HEK293 (cell line): ENCODE measurements at regions not wholly inside any gene's neighbourhood (a gene's known extent, or its start where the extent isn't known, plus 50 kb on each side); places are given as distances from the start of the nearest gene placed in this dataset.

Experiments
- CTCF ChIA-PET: fragments of 350-600 bp; formaldehyde crosslinking; extraction: SDS; loops from one replicate; lab custom pipeline; 2021; ENCODE audit warnings: antibody characterized with exemption; lab: Yijun Ruan, JAX
- POLR2A ChIA-PET: fragments of 300-600 bp; formaldehyde crosslinking; extraction: SDS; loops from one replicate; lab custom pipeline; 2020; ENCODE audit warnings: antibody characterized with exemption, inconsistent platforms; lab: Yijun Ruan, JAX
- H3K27ac ChIP-seq: fragments of 200-500 bp; sonication (Bioruptor generic); 2 replicates; pipeline ENCODE4 v1.5.1; 2014; ENCODE audit warnings: low read depth, low read length, control low read depth, inconsistent platforms; ENCODE audit errors: extremely low read depth
- H3K36me3 ChIP-seq, 2 experiments: fragments of 200-500 bp in 1 of 2; sonication (Bioruptor generic) in 1 of 2; 1 replicate in 1 of 2; 2 replicates in 1 of 2; pipeline ENCODE4 v1.5.1; 2014 to 2017; ENCODE audit warnings: inconsistent platforms in 2 of 2, low read length in 2 of 2; ENCODE audit not compliant: control insufficient read depth in 2 of 2, insufficient read depth in 1 of 2
- H3K4me1 ChIP-seq: fragments of 200-500 bp; sonication (Bioruptor generic); 2 replicates; pipeline ENCODE4 v1.5.1; 2014; ENCODE audit warnings: mild to moderate bottlenecking, low read length, inconsistent platforms; ENCODE audit not compliant: control insufficient read depth, insufficient read depth
- H3K4me3 ChIP-seq: 2 replicates; pipeline ENCODE4 v1.5.1; 2011; ENCODE audit warnings: low read depth, mild to moderate bottlenecking, control low read depth, low read length, moderate library complexity
- H3K9me3 ChIP-seq: fragments of 200-500 bp; sonication (Bioruptor generic); 2 replicates; pipeline ENCODE4 v1.5.1; 2014; ENCODE audit warnings: low read depth, low read length, inconsistent platforms; ENCODE audit not compliant: control insufficient read depth, insufficient read depth
- KLF1 ChIP-seq: fragments of 450-650 bp; formaldehyde crosslinking; IDR thresholded peaks from 2 replicates; pipeline ENCODE4 v1.5.1; 2016; ENCODE audit warnings: missing biosample characterization, missing genetic modification characterization
- PRDM4 ChIP-seq: fragments of 450-650 bp; formaldehyde crosslinking; IDR thresholded peaks from 2 replicates; pipeline ENCODE4 v1.5.1; 2017; ENCODE audit warnings: missing biosample characterization, missing genetic modification characterization
- SALL2 ChIP-seq: fragments of 450-650 bp; formaldehyde crosslinking; IDR thresholded peaks from 2 replicates; pipeline ENCODE4 v1.5.0; 2017; ENCODE audit warnings: missing biosample characterization, mild to moderate bottlenecking, missing genetic modification characterization, borderline replicate concordance
- SP3 ChIP-seq: fragments of 450-650 bp; formaldehyde crosslinking; IDR thresholded peaks from 2 replicates; pipeline ENCODE4 v1.5.1; 2016; ENCODE audit warnings: missing biosample characterization, missing genetic modification characterization
- ZBTB8A ChIP-seq: fragments of 450-650 bp; formaldehyde crosslinking; IDR thresholded peaks from 2 replicates; pipeline ENCODE4 v1.5.1; 2016; ENCODE audit warnings: missing biosample characterization, missing genetic modification characterization
- ZNF157 ChIP-seq: fragments of 450-650 bp; formaldehyde crosslinking; IDR thresholded peaks from 2 replicates; pipeline ENCODE4 v1.5.1; 2016; ENCODE audit warnings: missing biosample characterization, missing genetic modification characterization
- ZNF184 ChIP-seq: fragments of 450-650 bp; IDR thresholded peaks from 2 replicates; pipeline ENCODE4 v1.5.1; 2018; ENCODE audit warnings: missing biosample characterization, mild to moderate bottlenecking, missing genetic modification characterization
- ZNF19 ChIP-seq: fragments of 450-650 bp; formaldehyde crosslinking; IDR thresholded peaks from 2 replicates; pipeline ENCODE4; 2016; ENCODE audit warnings: missing biosample characterization, missing genetic modification characterization, low read depth
- ZNF214 ChIP-seq: fragments of 450-650 bp; formaldehyde crosslinking; IDR thresholded peaks from 2 replicates; pipeline ENCODE4 v1.5.1; 2017; ENCODE audit warnings: missing biosample characterization, mild to moderate bottlenecking, missing genetic modification characterization, borderline replicate concordance
- ZNF239 ChIP-seq: fragments of 450-650 bp; formaldehyde crosslinking; IDR thresholded peaks from 2 replicates; pipeline ENCODE4 v1.5.1; 2016; ENCODE audit warnings: missing biosample characterization, missing genetic modification characterization
- ZNF280D ChIP-seq: fragments of 450-650 bp; formaldehyde crosslinking; IDR thresholded peaks from 2 replicates; pipeline ENCODE4 v1.5.1; 2016; ENCODE audit warnings: missing biosample characterization, missing genetic modification characterization
- ZNF354C ChIP-seq: fragments of 450-650 bp; formaldehyde crosslinking; IDR thresholded peaks from 2 replicates; pipeline ENCODE4 v1.5.1; 2016; ENCODE audit warnings: missing biosample characterization, missing genetic modification characterization, low read depth, borderline replicate concordance
- ZNF362 ChIP-seq: fragments of 450-650 bp; formaldehyde crosslinking; IDR thresholded peaks from 2 replicates; pipeline ENCODE4 v1.5.1; 2016; ENCODE audit warnings: missing biosample characterization, missing genetic modification characterization
- ZNF366 ChIP-seq: fragments of 450-650 bp; formaldehyde crosslinking; conservative IDR thresholded peaks from 2 replicates; pipeline ENCODE4 v1.5.1; 2016; ENCODE audit warnings: missing biosample characterization, missing genetic modification characterization
- ZNF37A ChIP-seq: fragments of 450-650 bp; IDR thresholded peaks from 2 replicates; pipeline ENCODE4 v1.5.1; 2018; ENCODE audit warnings: missing biosample characterization, missing genetic modification characterization
- ZNF449 ChIP-seq: fragments of 450-650 bp; formaldehyde crosslinking; IDR thresholded peaks from 2 replicates; pipeline ENCODE4 v1.5.1; 2017; ENCODE audit warnings: missing biosample characterization, mild to moderate bottlenecking, missing genetic modification characterization, moderate library complexity
- ZNF521 ChIP-seq: fragments of 450-650 bp; formaldehyde crosslinking; IDR thresholded peaks from 2 replicates; pipeline ENCODE4 v1.5.1; 2017; ENCODE audit warnings: missing biosample characterization, mild to moderate bottlenecking, missing genetic modification characterization
- ZNF558 ChIP-seq: fragments of 450-650 bp; formaldehyde crosslinking; IDR thresholded peaks from 2 replicates; pipeline ENCODE4 v1.5.1; 2016; ENCODE audit warnings: missing biosample characterization, missing genetic modification characterization
- ZNF623 ChIP-seq: fragments of 450-650 bp; formaldehyde crosslinking; IDR thresholded peaks from 2 replicates; pipeline ENCODE4 v1.5.1; 2016; ENCODE audit warnings: missing biosample characterization, missing genetic modification characterization
- ZNF707 ChIP-seq: fragments of 450-650 bp; formaldehyde crosslinking; IDR thresholded peaks from 2 replicates; pipeline ENCODE4 v1.5.1; 2016; ENCODE audit warnings: missing biosample characterization, missing genetic modification characterization
- ZNF792 ChIP-seq: fragments of 450-650 bp; formaldehyde crosslinking; IDR thresholded peaks from 2 replicates; pipeline ENCODE4 v1.5.1; 2016; ENCODE audit warnings: missing biosample characterization, missing genetic modification characterization
- ZSCAN16 ChIP-seq: fragments of 450-650 bp; formaldehyde crosslinking; IDR thresholded peaks from 2 replicates; pipeline ENCODE4 v1.5.1; 2016; ENCODE audit warnings: missing biosample characterization, missing genetic modification characterization

GRCh38 chr5:86127696-86128095 is 490.0 kb upstream of the COX7C start:
- ChIA-PET POLR2A (no interaction called here), CTCF (no interaction called here)
- Histone ChIP-seq H3K9me3 (no peaks in the 10 kb centered on the region), H3K4me1 (no peaks in the 10 kb centered on the region), H3K27ac (no peak overlapping the region), H3K36me3 (no peaks in the 10 kb centered on the region), H3K4me3 (no peak overlapping the region)
- TF ChIP-seq ZNF366 (tag by site-specific recombination) (no peak), SALL2 (tag by site-specific recombination) (no peak), ZNF280D (tag by site-specific recombination) (no peak), ZNF239 (tag by site-specific recombination) (no peak), PRDM4 (no peak), ZNF184 (tag by site-specific recombination) (no peak), ZNF37A (no peak), ZNF623 (tag by site-specific recombination) (no peak), ZNF157 (tag by site-specific recombination) (no peak), ZNF214 (tag by site-specific recombination) (no peak), ZNF354C (tag by site-specific recombination) (no peak), ZSCAN16 (tag by site-specific recombination) (no peak), ZNF362 (tag by site-specific recombination) (no peak), ZNF707 (tag by site-specific recombination) (no peak), ZBTB8A (no peak), ZNF521 (no peak)

GRCh38 chr5:86129009-86129408 is 488.7 kb upstream of the COX7C start:
- POLR2A ChIA-PET, result no interaction called here
- Histone ChIP-seq H3K36me3 (no peaks in the 10 kb centered on the region), H3K9me3 (no peaks in the 10 kb centered on the region), H3K4me1 (no peaks in the 10 kb centered on the region), H3K4me3 (no peak overlapping the region), H3K27ac (no peak overlapping the region)
- CTCF ChIA-PET, result no interaction called here
- TF ChIP-seq ZNF792 (tag by site-specific recombination) (no peak), KLF1 (no peak), ZNF449 (tag by site-specific recombination) (no peak), ZNF19 (no peak), SP3 (tag by site-specific recombination) (no peak), ZNF558 (tag by site-specific recombination) (no peak)
